Fibroblast of villous mesenchyme (primary cell): ENCODE measurements at regions not wholly inside any gene's neighbourhood (a gene's known extent, or its start where the extent isn't known, plus 50 kb on each side); places are given as distances from the start of the nearest gene placed in this dataset.

Experiments used
- DNase-seq: peaks from one replicate; pipeline ENCODE4 v3.0.0-alpha.2; 2010; ENCODE audit warnings: low read depth
- H3K4me3 ChIP-seq: 2 replicates; pipeline ENCODE4 v1.5.1; 2011; ENCODE audit warnings: low read depth, mild to moderate bottlenecking, low read length
- CTCF ChIP-seq: IDR thresholded peaks from 2 replicates; pipeline ENCODE4 v1.5.1; 2012; ENCODE audit warnings: low read depth, mild to moderate bottlenecking, low read length; ENCODE audit not compliant: insufficient read depth

- peak; percentile 81 for DNase-seq
- peak overlapping the region; percentile 16 for H3K4me3 ChIP-seq
- peak; percentile 63 for TF ChIP-seq CTCF
Observed at GRCh38 chr10:52566471-52567246, 205.9 kb downstream of the MBL2 start.

- DNase-seq, result no peak
- H3K4me3 ChIP-seq, result no peak overlapping the region
- no peak for TF ChIP-seq CTCF
Observed at GRCh38 chr10:52567247-52567580, 205.4 kb downstream of the MBL2 start.

- no peak overlapping the region for H3K4me3 ChIP-seq
Observed at GRCh38 chr10:52568309-52568708, 204.3 kb downstream of the MBL2 start.

GRCh38 chr10:52570490-52570889, 202.1 kb downstream of the MBL2 start:
- no peak for TF ChIP-seq CTCF
- no peak overlapping the region for H3K4me3 ChIP-seq
- no peak for DNase-seq

More at GRCh38 chr10:52568309-52568708, 204.3 kb downstream of the MBL2 start:
- no peak for DNase-seq
- no peak for TF ChIP-seq CTCF

- H3K4me3 ChIP-seq, result no peak overlapping the region
- peak; percentile 21 for DNase-seq
- TF ChIP-seq CTCF, result no peak
Observed at GRCh38 chr10:52571018-52571417, 201.6 kb downstream of the MBL2 start.

- H3K4me3 ChIP-seq, result no peak overlapping the region
- no peak for TF ChIP-seq CTCF
- peak; percentile 46 for DNase-seq
Observed at GRCh38 chr10:52571516-52572182, 200.9 kb downstream of the MBL2 start.
